GM18519 (cell line): ENCODE measurements at regions not wholly inside any gene's neighbourhood (a gene's known extent, or its start where the extent isn't known, plus 50 kb on each side); places are given as distances from the start of the nearest gene placed in this dataset.
A peak's percentile ranks its signal among the peaks of the same experiment; 100 is the strongest.

ENCODE experiments used
- ATAC-seq: cut with Tn5 transposase; IDR thresholded peaks from one replicate; pipeline ENCODE4 v1.9.1; 2021; ENCODE audit warnings: mild to moderate bottlenecking, moderate library complexity; ENCODE audit not compliant: unreplicated experiment, low FRiP score

- no peak for ATAC-seq
Measured at GRCh38 chr11:18878211-18878610, 61.0 kb downstream of the MRGPRX1 start.

- ATAC-seq, result no peak
Measured at GRCh38 chr11:18865951-18866350, 73.3 kb downstream of the MRGPRX1 start.

GRCh38 chr11:18865261-18865660, 73.7 kb upstream of the PTPN5 start:
- no peak for ATAC-seq

- ATAC-seq, result peak; percentile 84
Measured at GRCh38 chr11:18853086-18853720, 61.6 kb upstream of the PTPN5 start.

- ATAC-seq, result no peak
Measured at GRCh38 chr11:18849406-18849805, 57.8 kb upstream of the PTPN5 start.

GRCh38 chr11:18844753-18845367, 53.3 kb upstream of the PTPN5 start:
- ATAC-seq, result no peak
